ENCODE measurements at regions not wholly inside any gene's neighbourhood (a gene's known extent, or its start where the extent isn't known, plus 50 kb on each side); places are given as distances from the start of the nearest gene placed in this dataset.

GRCh38 chr13:110818747-110819146 is 96.1 kb downstream of the ANKRD10 start (continued):
- no peak for TF ChIP-seq ZNF639 (CRISPR knock-in tag; conservative IDR thresholded peaks at IDR 0.05)

GRCh38 chr13:110819203-110820014 is 95.5 kb downstream of the ANKRD10 start:
- Histone ChIP-seq H3K4me1 (ENCODE audit: insufficient read depth, low read length) (peaks cover 17% of the 10 kb centered on the region), H3K4me2 (ENCODE audit: low read depth, low read length) (peak overlapping the region; percentile 26; the same call in 1 of the 2 replicates), H3K9me3 (ENCODE audit: low read length) (no peaks in the 10 kb centered on the region), H3K27me3 (ENCODE audit: control insufficient read depth in 1 of 2, insufficient read depth in 2 of 2, low read length in 2 of 2) (peaks cover 1 to 11% of the 10 kb centered on the region in 2 experiments; a peak in 2 of 5 replicates), H3K9ac (ENCODE audit: insufficient read depth, low read depth, low read length) (no peak overlapping the region), H3K4me3 (replicated peaks in 1 of 3; ENCODE audit: insufficient read depth in 1 of 3, low read depth in 2 of 3, low read length in 3 of 3) (no peak overlapping the region), H3K79me2 (ENCODE audit: insufficient read depth, low read length) (no peaks in the 10 kb centered on the region), H4K20me1 (ENCODE audit: insufficient read depth, low read length) (no peaks in the 10 kb centered on the region), H3K27ac (ENCODE audit: extremely low read length, insufficient read depth, low read length) (no peak overlapping the region), H2AFZ (ENCODE audit: low read length) (no peak overlapping the region), H3K36me3 (replicated peaks in 1 of 2; ENCODE audit: control insufficient read depth in 1 of 2, insufficient read depth in 2 of 2, low read length in 2 of 2) (no peaks in the 10 kb centered on the region)
- in situ Hi-C loops (cut with HindIII; ENCODE audit: extremely low pct_ligation_motif_present, low pct_unique_long_range_greater_than_20kb) (loop anchor here (5.0 to 25.0 kb wide), 3 partner anchors 135 to 607 kb away; no protein-coding TSS in a partner anchor), intact Hi-C loops (cut with micrococcal nuclease; ENCODE audit: unreplicated experiment) (loop anchor here (1.0 to 10.0 kb wide), 4 partner anchors 105 to 227 kb away; partner anchors contain the start of gene ING1)
- peak; percentile 88 for FAIRE-seq
- ChIA-PET POLR2A (no interaction called here), CTCF (ENCODE audit: low intra/inter-chr PET ratio, low total read pairs) (interaction anchor here (0.7 to 2.7 kb wide), 4 partner anchors 136 to 597 kb away, joined by 3 to 15 read pairs (median 8); no protein-coding TSS in a partner anchor)
- 19% methylated on average over 14 of the region's 17 CpGs for WGBS (ENCODE audit: low lambda C conversion rate)
- DNase-seq (ENCODE audit: low spot score): peak; percentile 54
- ATAC-seq: peak; percentile 93
- BruUV-seq (replicated peaks): no TSS peak
- TF ChIP-seq PCBP2 (optimal IDR thresholded peaks at IDR 0.05; ENCODE audit: low read depth, low read length, poor library complexity, severe bottlenecking): no peak
- TF ChIP-seq RXRB (CRISPR knock-in tag; IDR thresholded peaks at IDR 0.05; ENCODE audit: borderline replicate concordance): 0 out of 2 replicates have a peak, but pooled peaks have one; percentile 23
- peak; percentile 26; the same call in 1 of the 2 replicates for TF ChIP-seq HDAC2 (CRISPR knock-in tag; IDR thresholded peaks at IDR 0.05)
- TF ChIP-seq ZNF331 (CRISPR knock-in tag; IDR thresholded peaks at IDR 0.05): peak; percentile 46; the same call in 1 of the 2 replicates
- no peak for TF ChIP-seq THAP7 (CRISPR knock-in tag; IDR thresholded peaks at IDR 0.05)
- TF ChIP-seq GTF3A (CRISPR knock-in tag; conservative IDR thresholded peaks at IDR 0.05): no peak
- TF ChIP-seq PATZ1 (CRISPR knock-in tag; IDR thresholded peaks at IDR 0.05): 0 out of 2 replicates have a peak, but pooled peaks have one; percentile 23
- TF ChIP-seq ZNF562 (CRISPR knock-in tag; IDR thresholded peaks at IDR 0.05; ENCODE audit: borderline replicate concordance): no peak
- TF ChIP-seq HNF1B (CRISPR knock-in tag; IDR thresholded peaks at IDR 0.05): 0 out of 2 replicates have a peak, but pooled peaks have one; percentile 53
- TF ChIP-seq IRF2 (CRISPR knock-in tag; IDR thresholded peaks at IDR 0.05): 0 out of 2 replicates have a peak, but pooled peaks have one; percentile 25
- no peak for TF ChIP-seq MLX (CRISPR knock-in tag; IDR thresholded peaks at IDR 0.05)
- TF ChIP-seq ZNF782 (CRISPR knock-in tag; IDR thresholded peaks at IDR 0.05; ENCODE audit: borderline replicate concordance): no peak

All from HepG2 (cell line).